ENCODE measurements at regions not wholly inside any gene's neighbourhood (a gene's known extent, or its start where the extent isn't known, plus 50 kb on each side); places are given as distances from the start of the nearest gene placed in this dataset.

DNA sequence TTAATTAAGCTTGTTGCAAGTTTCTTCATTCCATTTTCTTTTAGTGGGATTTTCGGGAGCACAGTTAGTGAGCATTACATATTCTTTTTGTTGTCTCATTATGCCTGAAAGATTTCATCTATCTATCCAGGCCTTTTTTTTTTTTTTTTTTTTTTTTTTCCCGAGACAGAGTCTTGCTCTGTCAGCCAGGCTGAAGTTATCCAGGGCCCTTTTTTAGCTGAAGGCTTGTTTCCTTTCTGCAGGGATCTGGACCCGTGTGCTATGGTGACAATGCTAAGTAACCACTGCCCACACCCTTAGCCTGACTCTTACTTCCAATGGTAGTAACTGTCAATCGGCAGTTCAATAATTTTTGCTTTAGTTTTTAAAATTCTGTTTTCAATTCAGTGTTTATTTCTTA lies 190.8 kb upstream of the MTPN start:
- no peak overlapping the region for H3K4me3 ChIP-seq (ENCODE audit: low read depth in 1 of 3, low read length in 3 of 3)
- H3K36me3 ChIP-seq (ENCODE audit: control insufficient read depth in 4 of 4, insufficient read depth in 3 of 4, low read depth in 1 of 4, low read length in 3 of 4) = no peaks in the 10 kb centered on the region
- H3K27me3 ChIP-seq (ENCODE audit: control insufficient read depth in 4 of 4, insufficient read depth in 4 of 4, low read length in 3 of 4) = no peaks in the 10 kb centered on the region
- no peak overlapping the region for H3K27ac ChIP-seq (ENCODE audit: low read depth in 1 of 2, low read length in 2 of 2)
- TF ChIP-seq, protein P1, sequence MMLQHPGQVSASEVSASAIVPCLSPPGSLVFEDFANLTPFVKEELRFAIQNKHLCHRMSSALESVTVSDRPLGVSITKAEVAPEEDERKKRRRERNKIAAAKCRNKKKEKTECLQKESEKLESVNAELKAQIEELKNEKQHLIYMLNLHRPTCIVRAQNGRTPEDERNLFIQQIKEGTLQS (IDR thresholded peaks at IDR 0.05) = no peak
- TF ChIP-seq, protein P2, sequence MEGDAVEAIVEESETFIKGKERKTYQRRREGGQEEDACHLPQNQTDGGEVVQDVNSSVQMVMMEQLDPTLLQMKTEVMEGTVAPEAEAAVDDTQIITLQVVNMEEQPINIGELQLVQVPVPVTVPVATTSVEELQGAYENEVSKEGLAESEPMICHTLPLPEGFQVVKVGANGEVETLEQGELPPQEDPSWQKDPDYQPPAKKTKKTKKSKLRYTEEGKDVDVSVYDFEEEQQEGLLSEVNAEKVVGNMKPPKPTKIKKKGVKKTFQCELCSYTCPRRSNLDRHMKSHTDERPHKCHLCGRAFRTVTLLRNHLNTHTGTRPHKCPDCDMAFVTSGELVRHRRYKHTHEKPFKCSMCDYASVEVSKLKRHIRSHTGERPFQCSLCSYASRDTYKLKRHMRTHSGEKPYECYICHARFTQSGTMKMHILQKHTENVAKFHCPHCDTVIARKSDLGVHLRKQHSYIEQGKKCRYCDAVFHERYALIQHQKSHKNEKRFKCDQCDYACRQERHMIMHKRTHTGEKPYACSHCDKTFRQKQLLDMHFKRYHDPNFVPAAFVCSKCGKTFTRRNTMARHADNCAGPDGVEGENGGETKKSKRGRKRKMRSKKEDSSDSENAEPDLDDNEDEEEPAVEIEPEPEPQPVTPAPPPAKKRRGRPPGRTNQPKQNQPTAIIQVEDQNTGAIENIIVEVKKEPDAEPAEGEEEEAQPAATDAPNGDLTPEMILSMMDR (IDR thresholded peaks at IDR 0.05; ENCODE audit: low read depth, low read length, missing input control) = no peak
- TF ChIP-seq SP1 (IDR thresholded peaks at IDR 0.05) (no peak), RXRA (IDR thresholded peaks at IDR 0.05) (no peak)
- TF ChIP-seq, protein P3, sequence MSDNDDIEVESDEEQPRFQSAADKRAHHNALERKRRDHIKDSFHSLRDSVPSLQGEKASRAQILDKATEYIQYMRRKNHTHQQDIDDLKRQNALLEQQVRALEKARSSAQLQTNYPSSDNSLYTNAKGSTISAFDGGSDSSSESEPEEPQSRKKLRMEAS (IDR thresholded peaks at IDR 0.05) = no peak
- no peaks in the 10 kb centered on the region for H3K9me3 ChIP-seq (ENCODE audit: control insufficient read depth in 4 of 4, low read length in 3 of 4)
- DNase-seq (ENCODE audit: low spot score) = no peak
- no peak overlapping the region for H3K9ac ChIP-seq (ENCODE audit: low read depth in 1 of 2, low read length in 2 of 2)
- no peaks in the 10 kb centered on the region for H3K4me1 ChIP-seq (ENCODE audit: control insufficient read depth in 4 of 4, insufficient read depth in 4 of 4, low read length in 3 of 4)
- 57% methylated on average over 4 of the region's 4 CpGs for WGBS

DNA sequence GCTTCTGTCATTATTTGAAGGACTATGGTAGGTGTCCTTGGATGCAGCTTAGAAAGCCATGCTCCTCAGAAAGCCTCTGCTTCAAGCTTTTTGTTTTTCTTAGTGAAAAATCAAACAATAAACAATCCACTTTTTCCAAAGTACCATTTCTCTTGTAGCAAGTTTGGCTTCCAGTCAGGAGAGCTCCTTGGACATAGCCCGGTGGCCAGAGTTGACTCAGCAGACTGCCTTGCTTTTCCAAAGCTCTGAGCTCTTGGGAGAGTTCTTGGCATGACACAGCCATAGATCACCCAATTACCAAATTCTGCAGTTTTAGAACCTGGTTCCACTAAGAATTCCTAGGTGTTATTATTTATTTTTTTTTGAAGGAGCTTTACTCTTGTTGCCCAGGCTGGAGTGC lies 189.4 kb upstream of the MTPN start:
- Histone ChIP-seq H3K27ac (ENCODE audit: low read depth in 1 of 2, low read length in 2 of 2) (no peak overlapping the region), H3K36me3 (ENCODE audit: control insufficient read depth in 4 of 4, insufficient read depth in 3 of 4, low read depth in 1 of 4, low read length in 3 of 4) (no peaks in the 10 kb centered on the region), H3K9ac (ENCODE audit: low read depth in 1 of 2, low read length in 2 of 2) (no peak overlapping the region), H3K27me3 (ENCODE audit: control insufficient read depth in 4 of 4, insufficient read depth in 4 of 4, low read length in 3 of 4) (no peaks in the 10 kb centered on the region), H3K9me3 (ENCODE audit: control insufficient read depth in 4 of 4, low read length in 3 of 4) (no peaks in the 10 kb centered on the region), H3K4me3 (ENCODE audit: low read depth in 1 of 3, low read length in 3 of 3) (no peak overlapping the region), H3K4me1 (ENCODE audit: control insufficient read depth in 4 of 4, insufficient read depth in 4 of 4, low read length in 3 of 4) (no peaks in the 10 kb centered on the region)
- TF ChIP-seq, protein P2 (IDR thresholded peaks at IDR 0.05; ENCODE audit: low read depth, low read length, missing input control) = no peak
- no peak for TF ChIP-seq HNF4G (IDR thresholded peaks at IDR 0.05)
- TF ChIP-seq EGR1 (IDR thresholded peaks at IDR 0.05; ENCODE audit: low read depth in 2 of 2) = no peak
- no peak for TF ChIP-seq JUND (IDR thresholded peaks at IDR 0.05)
- no peak for TF ChIP-seq RXRA (IDR thresholded peaks at IDR 0.05)
- TF ChIP-seq FOXA2 (IDR thresholded peaks at IDR 0.05) = no peak
- TF ChIP-seq, protein P1 (IDR thresholded peaks at IDR 0.05) = no peak
- TF ChIP-seq HNF4A (conservative IDR thresholded peaks at IDR 0.05) = no peak
- no peak for DNase-seq (ENCODE audit: low spot score)
- WGBS = 81% methylated on average over 1 of the region's 1 CpG

DNA sequence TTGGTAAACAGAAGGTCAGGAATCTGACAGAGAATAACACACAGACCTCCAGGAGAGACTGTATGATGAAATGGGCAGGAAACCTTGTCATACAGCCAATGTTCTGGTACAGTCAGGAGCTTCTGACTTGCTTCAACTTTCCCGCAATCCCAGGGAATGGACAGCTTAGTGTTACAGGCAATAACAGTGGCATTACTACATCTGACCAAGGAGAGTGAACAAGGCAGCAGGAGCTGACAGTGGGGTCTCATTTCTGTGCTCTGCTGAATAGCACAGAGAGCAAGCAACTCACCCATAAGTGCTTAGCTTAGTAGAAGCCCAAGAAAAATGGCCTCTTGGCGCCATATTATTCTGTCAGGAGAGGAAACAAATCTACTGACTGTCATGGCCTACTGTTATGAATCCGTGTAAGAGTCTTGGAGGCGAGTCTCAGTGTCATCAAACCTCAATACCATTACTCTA lies 186.2 kb upstream of the MTPN start:
- Histone ChIP-seq H3K27ac (ENCODE audit: low read depth in 1 of 2, low read length in 2 of 2) (no peak overlapping the region), H3K4me3 (ENCODE audit: low read depth in 1 of 3, low read length in 3 of 3) (no peak overlapping the region), H3K36me3 (ENCODE audit: control insufficient read depth in 4 of 4, insufficient read depth in 3 of 4, low read depth in 1 of 4, low read length in 3 of 4) (no peaks in the 10 kb centered on the region), H3K4me1 (ENCODE audit: control insufficient read depth in 4 of 4, insufficient read depth in 4 of 4, low read length in 3 of 4) (no peaks in the 10 kb centered on the region), H3K9me3 (ENCODE audit: control insufficient read depth in 4 of 4, low read length in 3 of 4) (no peaks in the 10 kb centered on the region), H3K27me3 (ENCODE audit: control insufficient read depth in 4 of 4, insufficient read depth in 4 of 4, low read length in 3 of 4) (no peaks in the 10 kb centered on the region), H3K9ac (ENCODE audit: low read depth in 1 of 2, low read length in 2 of 2) (no peak overlapping the region)
- WGBS = 79% methylated on average over 4 of the region's 4 CpGs
- TF ChIP-seq, protein P4, sequence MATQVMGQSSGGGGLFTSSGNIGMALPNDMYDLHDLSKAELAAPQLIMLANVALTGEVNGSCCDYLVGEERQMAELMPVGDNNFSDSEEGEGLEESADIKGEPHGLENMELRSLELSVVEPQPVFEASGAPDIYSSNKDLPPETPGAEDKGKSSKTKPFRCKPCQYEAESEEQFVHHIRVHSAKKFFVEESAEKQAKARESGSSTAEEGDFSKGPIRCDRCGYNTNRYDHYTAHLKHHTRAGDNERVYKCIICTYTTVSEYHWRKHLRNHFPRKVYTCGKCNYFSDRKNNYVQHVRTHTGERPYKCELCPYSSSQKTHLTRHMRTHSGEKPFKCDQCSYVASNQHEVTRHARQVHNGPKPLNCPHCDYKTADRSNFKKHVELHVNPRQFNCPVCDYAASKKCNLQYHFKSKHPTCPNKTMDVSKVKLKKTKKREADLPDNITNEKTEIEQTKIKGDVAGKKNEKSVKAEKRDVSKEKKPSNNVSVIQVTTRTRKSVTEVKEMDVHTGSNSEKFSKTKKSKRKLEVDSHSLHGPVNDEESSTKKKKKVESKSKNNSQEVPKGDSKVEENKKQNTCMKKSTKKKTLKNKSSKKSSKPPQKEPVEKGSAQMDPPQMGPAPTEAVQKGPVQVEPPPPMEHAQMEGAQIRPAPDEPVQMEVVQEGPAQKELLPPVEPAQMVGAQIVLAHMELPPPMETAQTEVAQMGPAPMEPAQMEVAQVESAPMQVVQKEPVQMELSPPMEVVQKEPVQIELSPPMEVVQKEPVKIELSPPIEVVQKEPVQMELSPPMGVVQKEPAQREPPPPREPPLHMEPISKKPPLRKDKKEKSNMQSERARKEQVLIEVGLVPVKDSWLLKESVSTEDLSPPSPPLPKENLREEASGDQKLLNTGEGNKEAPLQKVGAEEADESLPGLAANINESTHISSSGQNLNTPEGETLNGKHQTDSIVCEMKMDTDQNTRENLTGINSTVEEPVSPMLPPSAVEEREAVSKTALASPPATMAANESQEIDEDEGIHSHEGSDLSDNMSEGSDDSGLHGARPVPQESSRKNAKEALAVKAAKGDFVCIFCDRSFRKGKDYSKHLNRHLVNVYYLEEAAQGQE (IDR thresholded peaks at IDR 0.05) = no peak
- TF ChIP-seq HNF4A (conservative IDR thresholded peaks at IDR 0.05) (no peak), RAD21 (IDR thresholded peaks at IDR 0.05) (no peak), YY1 (IDR thresholded peaks at IDR 0.05) (no peak)
- DNase-seq (ENCODE audit: low spot score) = no peak

All from liver (tissue), 8 donors.